Hepatocyte (in vitro differentiated cells): ENCODE measurements at regions not wholly inside any gene's neighbourhood (a gene's known extent, or its start where the extent isn't known, plus 50 kb on each side); places are given as distances from the start of the nearest gene placed in this dataset.

Experiments used
- EZH2 ChIP-seq: fragments of 200-600 bp; sonication (generic); IDR thresholded peaks from 2 replicates; pipeline ENCODE4 v1.6.1; 2016; ENCODE audit warnings: antibody characterized with exemption, mild to moderate bottlenecking, borderline replicate concordance
- TF ChIP-seq, protein P1 (sequence below): fragments of 200-600 bp; sonication (generic); IDR thresholded peaks from 2 replicates; pipeline ENCODE4 v1.5.1; 2016; ENCODE audit warnings: antibody characterized with exemption, mild to moderate bottlenecking; ENCODE audit not compliant: poor library complexity

DNA sequence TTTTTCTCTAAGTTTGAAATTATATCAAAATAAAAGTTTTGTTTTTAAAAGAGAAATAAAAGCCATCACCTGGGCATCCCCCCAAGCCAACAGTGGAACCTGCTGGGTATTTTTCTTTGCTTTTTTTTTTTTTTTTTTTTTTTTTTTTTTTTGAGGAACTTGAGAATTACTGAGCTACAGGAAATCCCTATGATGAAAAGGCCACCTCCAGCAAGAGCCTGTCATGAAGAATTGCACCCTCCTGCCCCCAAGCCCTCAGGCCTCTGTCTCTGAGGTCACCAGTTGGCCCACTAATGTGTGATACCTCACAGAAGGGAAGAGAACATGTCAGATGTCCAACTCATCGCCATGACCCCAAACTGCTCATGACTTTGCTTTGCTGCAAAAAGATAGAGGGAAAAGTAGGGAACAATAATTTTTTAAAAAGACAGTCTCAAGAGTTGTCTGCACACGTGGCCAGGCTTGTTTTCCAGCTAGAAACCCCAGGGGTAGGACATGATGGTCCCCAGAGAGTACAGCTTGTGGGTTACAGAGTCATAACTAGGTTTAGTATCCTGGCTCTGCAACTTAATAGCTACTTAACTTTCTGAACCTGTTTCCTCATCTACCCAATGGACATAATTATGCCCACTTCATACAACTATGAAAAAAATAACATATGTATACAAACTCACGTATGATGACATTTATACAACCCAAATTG is 124.3 kb upstream of the EGLN3 start:
- TF ChIP-seq, protein P1, sequence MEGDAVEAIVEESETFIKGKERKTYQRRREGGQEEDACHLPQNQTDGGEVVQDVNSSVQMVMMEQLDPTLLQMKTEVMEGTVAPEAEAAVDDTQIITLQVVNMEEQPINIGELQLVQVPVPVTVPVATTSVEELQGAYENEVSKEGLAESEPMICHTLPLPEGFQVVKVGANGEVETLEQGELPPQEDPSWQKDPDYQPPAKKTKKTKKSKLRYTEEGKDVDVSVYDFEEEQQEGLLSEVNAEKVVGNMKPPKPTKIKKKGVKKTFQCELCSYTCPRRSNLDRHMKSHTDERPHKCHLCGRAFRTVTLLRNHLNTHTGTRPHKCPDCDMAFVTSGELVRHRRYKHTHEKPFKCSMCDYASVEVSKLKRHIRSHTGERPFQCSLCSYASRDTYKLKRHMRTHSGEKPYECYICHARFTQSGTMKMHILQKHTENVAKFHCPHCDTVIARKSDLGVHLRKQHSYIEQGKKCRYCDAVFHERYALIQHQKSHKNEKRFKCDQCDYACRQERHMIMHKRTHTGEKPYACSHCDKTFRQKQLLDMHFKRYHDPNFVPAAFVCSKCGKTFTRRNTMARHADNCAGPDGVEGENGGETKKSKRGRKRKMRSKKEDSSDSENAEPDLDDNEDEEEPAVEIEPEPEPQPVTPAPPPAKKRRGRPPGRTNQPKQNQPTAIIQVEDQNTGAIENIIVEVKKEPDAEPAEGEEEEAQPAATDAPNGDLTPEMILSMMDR = no peak
- TF ChIP-seq EZH2 = no peak
